EL (cell line): ENCODE measurements at regions not wholly inside any gene's neighbourhood (a gene's known extent, or its start where the extent isn't known, plus 50 kb on each side); places are given as distances from the start of the nearest gene placed in this dataset.
"Not testable (repeated sequence)": the region's sequence is repeated elsewhere in the genome, so short reads cannot be mapped to it uniquely, and the experiment has no call there.

Experiments
- DNase-seq: peaks from one replicate; pipeline ENCODE4 v3.0.0-alpha.2; 2016

DNA sequence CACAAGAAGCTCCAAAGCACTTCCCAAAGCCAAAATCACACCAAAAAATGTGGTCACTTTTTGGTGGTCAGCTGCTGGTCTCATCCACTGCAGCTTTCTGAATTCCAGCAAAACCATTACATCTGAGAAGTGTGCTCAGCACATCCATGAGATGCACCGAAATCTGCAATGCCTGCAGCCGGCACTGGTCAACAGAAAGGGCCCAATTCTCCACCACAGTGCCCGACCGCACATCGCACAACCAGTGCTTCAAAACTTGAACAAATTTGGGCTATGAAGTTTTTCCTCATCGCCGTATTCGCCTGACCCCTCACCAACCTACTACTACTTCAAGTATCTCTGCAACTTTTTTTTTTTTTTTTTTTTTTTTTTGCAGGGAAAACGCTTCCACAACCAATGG lies 89.9 kb upstream of the LUZP2 start:
- DNase-seq, result no peak

DNA sequence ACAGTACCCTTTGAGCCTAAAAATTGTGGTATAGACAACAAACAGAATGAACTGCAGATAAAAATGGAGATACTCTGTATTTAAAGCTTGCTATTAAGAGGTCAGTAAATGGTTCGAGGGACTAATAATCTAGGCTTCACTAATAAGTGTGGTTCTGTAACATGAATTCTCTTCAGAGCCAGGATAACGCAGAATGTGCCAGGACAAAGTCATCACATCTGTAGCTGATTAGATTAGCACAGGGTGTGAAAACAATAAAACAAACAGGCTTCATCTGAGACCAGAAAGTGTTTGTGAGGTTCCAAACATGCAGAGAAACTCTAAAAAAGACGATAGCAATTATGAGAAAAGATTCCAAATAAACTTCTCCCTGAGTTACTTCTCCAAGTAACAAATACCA lies 89.1 kb upstream of the LUZP2 start:
- no peak for DNase-seq

DNA sequence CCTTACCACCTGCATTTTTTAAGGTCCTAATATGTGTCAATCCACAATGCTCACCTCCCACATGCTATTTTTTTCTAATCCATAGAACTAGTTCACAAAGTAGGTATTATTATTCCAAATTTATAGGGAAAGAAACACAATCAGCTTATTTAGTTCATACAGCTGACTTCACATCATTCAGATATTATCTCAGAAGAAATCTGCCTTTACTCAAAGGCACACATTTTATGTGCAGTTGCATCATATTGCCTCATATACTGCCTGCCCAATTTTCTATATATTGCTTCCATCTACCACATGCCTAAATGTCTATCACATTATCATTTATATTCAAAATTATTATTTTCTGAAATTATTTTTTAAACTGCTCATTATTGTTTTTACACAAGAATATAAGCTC lies 88.7 kb upstream of the LUZP2 start:
- DNase-seq, result no peak

DNA sequence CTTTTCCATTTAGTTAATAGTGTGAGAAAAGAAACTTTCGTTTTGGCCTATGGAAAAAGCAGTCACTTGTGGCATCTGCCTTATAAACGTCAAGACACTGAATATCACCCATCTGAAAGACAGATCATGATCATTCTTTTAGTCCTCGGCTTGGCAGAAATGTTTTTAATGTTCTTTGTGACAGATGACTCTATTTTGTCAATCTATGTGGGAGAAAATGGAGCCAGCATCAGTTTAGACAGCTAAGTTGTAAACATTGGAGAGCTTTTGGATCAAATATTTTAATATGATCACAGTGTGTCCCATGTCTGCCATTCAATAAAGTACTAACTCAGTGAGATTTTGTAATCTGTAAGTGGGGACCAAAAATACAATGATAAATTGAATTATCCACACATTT lies 85.1 kb upstream of the LUZP2 start:
- no peak for DNase-seq

DNA sequence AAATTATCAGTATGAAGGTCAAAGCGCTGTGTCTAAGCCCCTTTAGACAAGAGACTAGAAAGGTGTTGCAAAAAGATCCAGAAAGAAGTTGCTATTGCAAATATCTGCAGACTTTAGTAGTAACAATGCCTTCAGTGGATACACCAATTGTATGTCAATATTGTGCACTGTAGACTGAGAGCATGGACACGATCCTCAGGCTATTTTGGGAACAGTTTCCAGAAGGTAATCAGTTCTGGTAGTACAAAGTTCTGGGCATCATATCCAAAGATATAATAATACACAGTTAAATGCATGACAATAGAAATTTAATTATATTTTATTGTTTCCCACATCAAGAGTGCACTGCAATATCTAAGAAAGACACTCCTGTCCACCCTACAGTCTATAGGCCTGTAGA lies 84.1 kb upstream of the LUZP2 start:
- no peak for DNase-seq

DNA sequence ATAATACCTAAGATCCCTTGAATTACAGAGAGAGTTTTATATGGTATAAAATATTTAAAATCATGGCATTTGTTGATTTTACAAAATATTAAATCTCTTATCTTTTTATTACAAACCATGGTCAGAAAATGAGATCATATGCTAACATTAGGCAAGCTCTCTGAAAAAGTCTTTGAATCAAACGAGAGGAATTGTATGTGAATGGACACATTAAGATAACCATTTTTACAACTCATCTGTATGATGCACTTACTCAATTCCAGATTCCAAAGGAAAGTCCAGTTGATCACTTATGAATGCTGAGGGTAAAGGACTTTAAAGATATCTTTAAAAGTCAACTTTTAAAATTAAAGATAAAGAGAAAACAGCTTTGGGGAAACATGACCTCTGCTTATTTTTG lies 83.5 kb upstream of the LUZP2 start:
- no peak for DNase-seq

DNA sequence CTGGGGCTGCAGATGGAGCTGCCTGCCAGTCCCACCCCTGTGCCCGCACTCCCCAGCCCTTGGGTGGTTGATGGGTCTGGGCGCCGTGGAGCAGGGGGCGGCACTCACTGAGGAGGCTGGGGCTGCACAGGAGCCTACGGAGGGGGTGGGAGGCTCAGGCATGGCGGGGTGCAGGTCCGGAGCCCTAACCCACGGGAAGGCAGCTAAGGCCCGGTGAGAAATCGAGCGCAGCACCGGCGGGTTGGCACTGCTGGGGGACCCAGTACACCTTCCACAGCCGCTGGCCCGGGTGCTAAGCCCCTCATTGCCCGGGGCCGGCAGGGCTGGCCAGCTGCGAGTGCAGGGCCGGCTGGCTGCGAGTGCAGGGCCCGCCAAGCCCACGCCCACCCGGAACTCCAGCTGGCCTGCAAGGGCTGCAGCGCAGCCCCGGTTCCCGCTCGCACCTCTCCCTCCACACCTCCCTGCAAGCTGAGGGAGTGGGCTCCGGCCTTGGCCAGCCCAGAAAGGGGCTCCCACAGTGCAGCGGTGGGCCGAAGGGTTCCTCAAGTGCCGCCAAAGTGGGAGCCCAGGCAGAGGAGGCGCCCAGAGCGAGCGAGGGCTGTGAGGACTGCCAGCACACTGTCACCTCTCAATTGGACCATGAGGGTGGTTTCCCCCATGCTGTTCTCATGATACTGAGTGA lies 80.8 kb upstream of the LUZP2 start:
- not testable (repeated sequence) for DNase-seq

DNA sequence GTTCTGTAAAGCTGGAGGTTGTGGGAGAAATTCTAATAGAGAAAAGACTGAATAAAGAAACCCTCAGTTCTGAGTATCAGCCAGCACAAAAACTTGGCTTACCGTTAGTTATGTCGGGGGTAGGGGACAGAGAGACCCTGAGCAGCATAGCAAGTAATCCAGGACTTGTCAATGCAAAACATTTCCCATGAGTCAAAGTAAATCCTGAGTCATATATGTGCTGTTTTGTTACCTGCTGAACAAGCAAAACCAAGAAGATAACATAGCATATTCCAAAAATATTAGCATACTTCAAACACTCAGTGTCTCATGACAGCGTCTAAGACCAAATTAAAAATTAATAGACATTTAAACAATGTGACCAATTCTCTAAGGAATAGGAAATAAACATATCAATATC lies 75.1 kb upstream of the LUZP2 start:
- DNase-seq, result peak; percentile 1

DNA sequence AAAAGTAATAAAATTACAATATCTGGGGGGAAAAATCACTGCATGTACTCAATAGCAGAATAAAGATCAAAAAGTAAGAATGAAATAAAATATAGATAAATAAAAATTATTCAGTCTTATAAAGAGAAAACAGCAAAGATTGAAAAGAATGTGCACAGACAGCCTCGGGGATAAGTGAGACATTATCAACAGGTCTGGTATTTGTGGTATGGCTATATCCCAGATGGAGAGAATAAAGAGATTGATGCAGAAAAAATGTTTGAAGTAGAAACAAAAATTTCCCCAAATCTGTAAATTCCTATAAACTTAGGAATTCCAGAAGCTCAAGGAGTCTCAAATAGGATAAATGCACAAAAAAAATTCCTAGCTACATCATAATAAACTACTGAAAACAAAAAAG lies 74.5 kb upstream of the LUZP2 start:
- DNase-seq, result peak; percentile 60

DNA sequence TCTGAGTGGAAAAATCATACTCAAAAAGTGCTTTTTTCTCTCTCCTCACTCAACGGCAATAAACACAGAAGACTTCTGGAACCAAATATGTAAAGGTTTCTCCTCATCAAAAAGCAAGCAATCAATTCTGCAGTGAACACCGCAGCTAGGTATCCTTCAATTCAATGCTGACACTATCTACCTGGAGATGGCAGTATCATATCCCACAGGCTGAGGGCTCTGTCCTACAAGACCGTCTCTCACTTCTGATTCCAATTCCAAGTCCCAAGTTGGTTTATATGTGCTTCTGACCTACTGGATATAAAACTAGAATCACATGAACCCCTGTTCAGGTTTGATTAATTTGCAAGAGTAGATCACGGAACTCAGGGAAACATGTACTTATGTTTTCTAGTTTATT lies 59.7 kb upstream of the LUZP2 start:
- no peak for DNase-seq
